Loucy (cell line): ENCODE measurements at regions not wholly inside any gene's neighbourhood (a gene's known extent, or its start where the extent isn't known, plus 50 kb on each side); places are given as distances from the start of the nearest gene placed in this dataset.

Experiments
- H2AFZ ChIP-seq: fragments of 200-600 bp; sonication (generic); 2 replicates; pipeline ENCODE4 v1.6.0; 2016; ENCODE audit warnings: antibody characterized with exemption, mild to moderate bottlenecking, low read length, moderate library complexity
- H3F3A ChIP-seq: fragments of 200-600 bp; 2 replicates; pipeline ENCODE4 v1.6.0; 2016; ENCODE audit warnings: antibody characterized with exemption, low read depth, mild to moderate bottlenecking
- H3K27me3 ChIP-seq: fragments of 200-600 bp; sonication (generic); 2 replicates; pipeline ENCODE4 v1.6.1; 2014; ENCODE audit warnings: low read length, mild to moderate bottlenecking; ENCODE audit not compliant: insufficient read depth, poor library complexity, severe bottlenecking
- H3K36me3 ChIP-seq: fragments of 200-600 bp; sonication (generic); 2 replicates; pipeline ENCODE4 v1.6.1; 2016; ENCODE audit warnings: low read length; ENCODE audit not compliant: insufficient read depth
- H3K4me1 ChIP-seq: fragments of 200-600 bp; sonication (generic); 2 replicates; pipeline ENCODE4 v1.5.1; 2014; ENCODE audit warnings: low read length, mild to moderate bottlenecking; ENCODE audit not compliant: insufficient read depth, poor library complexity, severe bottlenecking
- H3K4me2 ChIP-seq: fragments of 200-600 bp; sonication (generic); 2 replicates; pipeline ENCODE4 v1.6.0; 2014; ENCODE audit warnings: antibody characterized with exemption, low read length, low read depth, mild to moderate bottlenecking; ENCODE audit not compliant: poor library complexity, severe bottlenecking
- H3K4me3 ChIP-seq: fragments of 200-600 bp; sonication (generic); 2 replicates; pipeline ENCODE4 v1.5.1; 2014; ENCODE audit warnings: low read length, mild to moderate bottlenecking, mixed read lengths; ENCODE audit not compliant: poor library complexity, severe bottlenecking
- H3K79me2 ChIP-seq: fragments of 200-600 bp; sonication (generic); 2 replicates; pipeline ENCODE4 v1.6.1; 2014; ENCODE audit warnings: low read length; ENCODE audit not compliant: insufficient read depth
- H3K9ac ChIP-seq: fragments of 200-600 bp; sonication (generic); 2 replicates; pipeline ENCODE4 v1.6.0; 2014; ENCODE audit warnings: mild to moderate bottlenecking, low read depth, low read length, moderate library complexity; ENCODE audit not compliant: poor library complexity, severe bottlenecking
- H3K9me2 ChIP-seq: fragments of 200-600 bp; sonication (generic); replicated peaks from 2 replicates; pipeline ENCODE4 v1.6.1; 2016; ENCODE audit warnings: low read depth, low read length, mixed read lengths
- H3K9me3 ChIP-seq: fragments of 200-600 bp; sonication (generic); 2 replicates; pipeline ENCODE4 v1.6.1; 2014; ENCODE audit warnings: mild to moderate bottlenecking, antibody characterized with exemption, low read length, low read depth; ENCODE audit not compliant: insufficient read depth
- H4K20me1 ChIP-seq: fragments of 200-600 bp; sonication (generic); 2 replicates; pipeline ENCODE4 v1.6.0; 2014; ENCODE audit warnings: antibody characterized with exemption, low read length, mild to moderate bottlenecking; ENCODE audit not compliant: insufficient read depth, poor library complexity, severe bottlenecking
- EZH2phosphoT487 ChIP-seq: fragments of 200-600 bp; IDR thresholded peaks from 2 replicates; pipeline ENCODE4 v1.6.1; 2018; ENCODE audit warnings: antibody characterized with exemption, mild to moderate bottlenecking, moderate library complexity, borderline replicate concordance
- TF ChIP-seq, protein P1 (sequence below): fragments of 200-600 bp; sonication (generic); conservative IDR thresholded peaks from 2 replicates; pipeline ENCODE4 v1.5.1; 2014; ENCODE audit warnings: mild to moderate bottlenecking, antibody characterized with exemption, low read length

DNA sequence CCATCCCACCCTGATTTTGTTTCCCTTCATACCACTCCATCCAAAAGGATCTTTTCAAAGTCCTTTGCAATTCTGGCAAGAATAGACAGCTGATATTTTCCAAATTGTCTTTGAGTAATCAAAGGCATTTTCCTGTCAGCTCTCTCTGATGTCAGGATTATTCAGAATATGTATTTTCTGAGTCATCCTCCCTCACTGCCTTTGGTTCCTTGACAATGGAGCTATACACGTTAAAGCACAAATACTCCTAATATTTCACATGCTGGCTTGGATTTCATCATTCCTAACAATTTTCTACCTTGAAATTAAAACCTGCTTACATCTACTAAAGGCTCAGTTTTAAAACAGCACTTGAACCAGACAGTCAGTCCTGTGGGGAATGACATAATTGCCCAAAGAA, 379.4 kb downstream of the GADD45G start:
- no peak for TF ChIP-seq EZH2phosphoT487
- TF ChIP-seq, protein P1, sequence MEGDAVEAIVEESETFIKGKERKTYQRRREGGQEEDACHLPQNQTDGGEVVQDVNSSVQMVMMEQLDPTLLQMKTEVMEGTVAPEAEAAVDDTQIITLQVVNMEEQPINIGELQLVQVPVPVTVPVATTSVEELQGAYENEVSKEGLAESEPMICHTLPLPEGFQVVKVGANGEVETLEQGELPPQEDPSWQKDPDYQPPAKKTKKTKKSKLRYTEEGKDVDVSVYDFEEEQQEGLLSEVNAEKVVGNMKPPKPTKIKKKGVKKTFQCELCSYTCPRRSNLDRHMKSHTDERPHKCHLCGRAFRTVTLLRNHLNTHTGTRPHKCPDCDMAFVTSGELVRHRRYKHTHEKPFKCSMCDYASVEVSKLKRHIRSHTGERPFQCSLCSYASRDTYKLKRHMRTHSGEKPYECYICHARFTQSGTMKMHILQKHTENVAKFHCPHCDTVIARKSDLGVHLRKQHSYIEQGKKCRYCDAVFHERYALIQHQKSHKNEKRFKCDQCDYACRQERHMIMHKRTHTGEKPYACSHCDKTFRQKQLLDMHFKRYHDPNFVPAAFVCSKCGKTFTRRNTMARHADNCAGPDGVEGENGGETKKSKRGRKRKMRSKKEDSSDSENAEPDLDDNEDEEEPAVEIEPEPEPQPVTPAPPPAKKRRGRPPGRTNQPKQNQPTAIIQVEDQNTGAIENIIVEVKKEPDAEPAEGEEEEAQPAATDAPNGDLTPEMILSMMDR: no peak
- H3K9ac ChIP-seq: no peak overlapping the region
- H3F3A ChIP-seq: no peaks in the 10 kb centered on the region
- no peaks in the 10 kb centered on the region for H3K4me1 ChIP-seq
- no peaks in the 10 kb centered on the region for H3K9me2 ChIP-seq
- no peaks in the 10 kb centered on the region for H3K9me3 ChIP-seq
- H3K27me3 ChIP-seq: no peaks in the 10 kb centered on the region
- no peak overlapping the region for H3K4me2 ChIP-seq
- H3K36me3 ChIP-seq: no peaks in the 10 kb centered on the region
- H4K20me1 ChIP-seq: no peaks in the 10 kb centered on the region
- no peaks in the 10 kb centered on the region for H3K79me2 ChIP-seq
- H2AFZ ChIP-seq: no peak overlapping the region
- no peak overlapping the region for H3K4me3 ChIP-seq

DNA sequence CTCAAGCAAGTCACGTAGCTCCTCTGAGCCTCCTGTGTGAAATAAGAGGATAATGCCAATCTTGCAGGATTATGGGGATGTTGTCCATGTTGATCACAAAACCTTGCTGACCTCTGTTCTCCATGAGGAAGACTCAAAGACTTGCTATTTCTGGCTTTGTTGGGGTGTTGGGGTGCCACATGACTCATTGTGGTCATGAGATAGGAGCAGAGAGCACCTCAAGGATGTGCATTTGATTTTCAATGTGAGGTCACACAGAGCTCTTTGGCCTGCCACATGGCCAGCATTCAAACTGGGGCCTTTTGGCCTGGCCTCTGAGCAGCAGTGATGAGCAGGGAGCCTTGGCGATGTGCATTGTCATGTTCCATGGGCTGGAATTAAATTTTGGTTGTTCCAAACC, 380.3 kb downstream of the GADD45G start:
- no peak overlapping the region for H2AFZ ChIP-seq
- no peaks in the 10 kb centered on the region for H3K27me3 ChIP-seq
- H3F3A ChIP-seq: no peaks in the 10 kb centered on the region
- TF ChIP-seq, protein P1: no peak
- TF ChIP-seq EZH2phosphoT487: no peak
- H3K36me3 ChIP-seq: no peaks in the 10 kb centered on the region
- H3K9me3 ChIP-seq: no peaks in the 10 kb centered on the region
- no peak overlapping the region for H3K9ac ChIP-seq
- no peaks in the 10 kb centered on the region for H3K79me2 ChIP-seq
- H3K4me2 ChIP-seq: no peak overlapping the region
- no peak overlapping the region for H3K4me3 ChIP-seq
- H4K20me1 ChIP-seq: no peaks in the 10 kb centered on the region
- H3K9me2 ChIP-seq: no peaks in the 10 kb centered on the region
- H3K4me1 ChIP-seq: no peaks in the 10 kb centered on the region

DNA sequence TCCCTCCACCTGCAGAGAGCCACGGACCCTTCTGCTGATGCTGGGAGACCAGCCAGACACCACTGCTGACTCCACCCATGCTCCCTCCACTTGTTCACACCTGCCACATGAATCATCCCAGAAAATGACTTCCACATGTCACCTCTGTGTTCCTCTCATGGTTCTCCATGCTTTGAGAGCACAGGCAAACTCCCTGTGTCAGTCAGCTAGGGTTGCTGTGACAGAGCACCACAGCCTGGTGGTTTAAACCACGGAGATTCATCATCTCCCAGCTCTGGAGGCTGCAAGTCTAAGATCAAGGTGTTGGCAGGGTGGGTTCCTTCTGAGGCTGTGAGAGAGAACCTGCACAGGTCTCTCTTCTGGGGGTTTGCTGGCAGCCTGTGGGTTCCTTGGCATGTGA, 381.4 kb downstream of the GADD45G start:
- no peaks in the 10 kb centered on the region for H3F3A ChIP-seq
- no peak overlapping the region for H3K4me2 ChIP-seq
- no peaks in the 10 kb centered on the region for H3K79me2 ChIP-seq
- H3K36me3 ChIP-seq: no peaks in the 10 kb centered on the region
- no peak overlapping the region for H3K4me3 ChIP-seq
- TF ChIP-seq EZH2phosphoT487: no peak
- TF ChIP-seq, protein P1: no peak
- H2AFZ ChIP-seq: no peak overlapping the region
- no peak overlapping the region for H3K9ac ChIP-seq
- no peaks in the 10 kb centered on the region for H3K27me3 ChIP-seq
- H3K4me1 ChIP-seq: no peaks in the 10 kb centered on the region
- H3K9me3 ChIP-seq: no peaks in the 10 kb centered on the region
- no peaks in the 10 kb centered on the region for H3K9me2 ChIP-seq
- no peaks in the 10 kb centered on the region for H4K20me1 ChIP-seq
